A549 (cell line): ENCODE measurements at regions not wholly inside any gene's neighbourhood (a gene's known extent, or its start where the extent isn't known, plus 50 kb on each side); places are given as distances from the start of the nearest gene placed in this dataset.

ENCODE experiments used
- ATAC-seq, 2 experiments: fragments of 200-7000 bp in 1 of 2; fragments of >200 bp in 1 of 2; cut with Nextera tagmentation in 1 of 2; cut with Tn5 transposase in 1 of 2; 3 replicates each; pipeline versions ENCODE4 v1.8.0 to v1.9.1; 2018 to 2020; ENCODE audit warnings: mild to moderate bottlenecking in 1 of 2, moderate library complexity in 1 of 2
- CTCF ChIA-PET: fragments of 300-600 bp; sonication (Branson Sonifier 250); formaldehyde crosslinking; extraction: SDS; loops from one replicate; lab custom pipeline; 2021; ENCODE audit warnings: antibody characterized with exemption, inconsistent platforms; lab: Yijun Ruan, JAX
- POLR2A ChIA-PET: fragments of 350-600 bp; formaldehyde crosslinking; extraction: SDS; loops from one replicate; lab custom pipeline; 2021; ENCODE audit warnings: antibody characterized with exemption, inconsistent platforms; lab: Yijun Ruan, JAX
- DNase-seq, 2 experiments: peaks; one replicate each; pipeline versions ENCODE4 v3.0.0 to v3.0.0-alpha.2; 2011 to 2016; ENCODE audit warnings: low read depth in 1 of 2, low spot score in 1 of 2
- FAIRE-seq: peaks from 2 replicates; lab custom pipeline; 2011; peaks lifted over from hg19 to GRCh38; lab: Jason Lieb, UNC
- H3K27ac ChIP-seq, 2 experiments: fragments of >200 bp; sonication (Bioruptor Twin); formaldehyde crosslinking; 3 replicates each; pipeline ENCODE4 v1.5.1; 2016 to 2017
- H3K4me1 ChIP-seq: fragments of >200 bp; sonication (Bioruptor Twin); formaldehyde crosslinking; 3 replicates; pipeline ENCODE4 v1.6.1; 2016
- H3K4me2 ChIP-seq: fragments of >200 bp; sonication (Bioruptor Twin); formaldehyde crosslinking; 3 replicates; pipeline ENCODE4 v1.6.1; 2016
- H3K4me3 ChIP-seq: fragments of >200 bp; sonication (Bioruptor Twin); formaldehyde crosslinking; 3 replicates; pipeline ENCODE4 v1.5.1; 2016
- H3K9me3 ChIP-seq: fragments of >200 bp; sonication (Bioruptor Twin); formaldehyde crosslinking; 3 replicates; pipeline ENCODE4 v1.6.1; 2016
- CHD2 ChIP-seq: fragments of 150-350 bp; IDR thresholded peaks from 2 replicates; pipeline ENCODE4 v1.6.1; 2014; ENCODE audit warnings: low read length; ENCODE audit not compliant: partially characterized antibody
- FOXS1 ChIP-seq: fragments of 250-450 bp; sonication (Bioruptor Pico); IDR thresholded peaks from 2 replicates; pipeline ENCODE4 v1.5.0; 2020; ENCODE audit warnings: mild to moderate bottlenecking, moderate library complexity
- GATA3 ChIP-seq: IDR thresholded peaks from 2 replicates; pipeline ENCODE4 v1.6.1; 2012; ENCODE audit warnings: borderline replicate concordance
- HDAC2 ChIP-seq: fragments of 200-600 bp; sonication (generic); IDR thresholded peaks from 2 replicates; pipeline ENCODE4 v1.6.1; 2016
- HEYL ChIP-seq: fragments of 250-450 bp; sonication (Bioruptor Pico); IDR thresholded peaks from 2 replicates; pipeline ENCODE4 v1.8.0; 2021; ENCODE audit warnings: mild to moderate bottlenecking, moderate library complexity
- HOXB5 ChIP-seq: fragments of 250-450 bp; sonication (Bioruptor Pico); IDR thresholded peaks from 2 replicates; pipeline ENCODE4 v1.5.0; 2020; ENCODE audit warnings: mild to moderate bottlenecking, moderate library complexity
- JUN ChIP-seq, 2 experiments: fragments of >200 bp; sonication (Bioruptor Twin); formaldehyde crosslinking; IDR thresholded peaks; 2 replicates in 1 of 2; 3 replicates in 1 of 2; pipeline ENCODE4 v1.6.1; 2016 to 2017
- KDM5A ChIP-seq: fragments of 200-600 bp; sonication (generic); IDR thresholded peaks from 2 replicates; pipeline ENCODE4 v1.6.1; 2016; ENCODE audit warnings: antibody characterized with exemption, mild to moderate bottlenecking
- MAX ChIP-seq: IDR thresholded peaks from 2 replicates; pipeline ENCODE4 v1.6.1; 2012
- MAZ ChIP-seq: fragments of 150-350 bp; IDR thresholded peaks from 2 replicates; pipeline ENCODE4 v1.6.1; 2014; ENCODE audit warnings: antibody characterized with exemption, low read depth, low read length, borderline replicate concordance
- PBX3 ChIP-seq: IDR thresholded peaks from 2 replicates; pipeline ENCODE4 v1.6.1; 2012
- PHF8 ChIP-seq: fragments of 200-600 bp; sonication (generic); IDR thresholded peaks from 2 replicates; pipeline ENCODE4 v1.6.1; 2016; ENCODE audit warnings: low read depth, mild to moderate bottlenecking, antibody characterized with exemption, moderate library complexity, borderline replicate concordance
- POLR2A ChIP-seq: IDR thresholded peaks from 2 replicates; pipeline ENCODE4 v1.6.1; 2012; ENCODE audit warnings: mild to moderate bottlenecking, low read length
- RAD21 ChIP-seq, 2 experiments: fragments of >200 bp in 1 of 2; sonication (Bioruptor Twin) in 1 of 2; formaldehyde crosslinking in 1 of 2; IDR thresholded peaks in 1 of 2; conservative IDR thresholded peaks in 1 of 2; 2 replicates in 1 of 2; 3 replicates in 1 of 2; pipeline ENCODE4 v1.6.1; 2012 to 2018; ENCODE audit warnings: inconsistent platforms in 1 of 2
- RARB ChIP-seq: fragments of 250-450 bp; sonication (Bioruptor Pico); IDR thresholded peaks from 2 replicates; pipeline ENCODE4 v1.8.0; 2021; ENCODE audit warnings: mild to moderate bottlenecking, moderate library complexity
- RFX5 ChIP-seq: fragments of 450-650 bp; IDR thresholded peaks from 2 replicates; pipeline ENCODE4 v1.7.1; 2014; ENCODE audit warnings: antibody characterized with exemption, mild to moderate bottlenecking, moderate library complexity
- SMC3 ChIP-seq: fragments of >200 bp; sonication (Bioruptor Twin); formaldehyde crosslinking; IDR thresholded peaks from 3 replicates; pipeline ENCODE4 v1.6.1; 2018; ENCODE audit warnings: inconsistent platforms
- SREBF2 ChIP-seq: fragments of 450-650 bp; IDR thresholded peaks from 2 replicates; pipeline ENCODE4 v1.6.1; 2014; ENCODE audit warnings: mild to moderate bottlenecking, moderate library complexity
- WGBS: methylation state at CpG from one replicate; pipeline ENCODE4 v1.1.6; 2017; ENCODE audit errors: missing lambda C conversion rate; 5-methylcytosine and 5-hydroxymethylcytosine counted together
- TF ChIP-seq, protein P1 (sequence below): fragments of 450-650 bp; IDR thresholded peaks from 2 replicates; pipeline ENCODE4 v1.6.1; 2014; ENCODE audit warnings: antibody characterized with exemption
- TF ChIP-seq, protein P2 (sequence below): fragments of 250-450 bp; sonication (Bioruptor Pico); IDR thresholded peaks from 2 replicates; pipeline ENCODE4 v1.5.0; 2021; ENCODE audit warnings: mild to moderate bottlenecking, moderate library complexity, borderline replicate concordance
- TF ChIP-seq, protein P3 (sequence below): fragments of 250-450 bp; sonication (Bioruptor Pico); IDR thresholded peaks from 2 replicates; pipeline ENCODE4 v1.5.0; 2020; ENCODE audit warnings: low read depth, mild to moderate bottlenecking, moderate library complexity

- TF ChIP-seq MAX (no peak), RARB (no peak), HDAC2 (no peak)
- TF ChIP-seq, all 56 proteins: peak for 0
These were observed 94.1 kb upstream of the WDR17 start (continued) for GRCh38 chr4:175971388-175972179.

DNA sequence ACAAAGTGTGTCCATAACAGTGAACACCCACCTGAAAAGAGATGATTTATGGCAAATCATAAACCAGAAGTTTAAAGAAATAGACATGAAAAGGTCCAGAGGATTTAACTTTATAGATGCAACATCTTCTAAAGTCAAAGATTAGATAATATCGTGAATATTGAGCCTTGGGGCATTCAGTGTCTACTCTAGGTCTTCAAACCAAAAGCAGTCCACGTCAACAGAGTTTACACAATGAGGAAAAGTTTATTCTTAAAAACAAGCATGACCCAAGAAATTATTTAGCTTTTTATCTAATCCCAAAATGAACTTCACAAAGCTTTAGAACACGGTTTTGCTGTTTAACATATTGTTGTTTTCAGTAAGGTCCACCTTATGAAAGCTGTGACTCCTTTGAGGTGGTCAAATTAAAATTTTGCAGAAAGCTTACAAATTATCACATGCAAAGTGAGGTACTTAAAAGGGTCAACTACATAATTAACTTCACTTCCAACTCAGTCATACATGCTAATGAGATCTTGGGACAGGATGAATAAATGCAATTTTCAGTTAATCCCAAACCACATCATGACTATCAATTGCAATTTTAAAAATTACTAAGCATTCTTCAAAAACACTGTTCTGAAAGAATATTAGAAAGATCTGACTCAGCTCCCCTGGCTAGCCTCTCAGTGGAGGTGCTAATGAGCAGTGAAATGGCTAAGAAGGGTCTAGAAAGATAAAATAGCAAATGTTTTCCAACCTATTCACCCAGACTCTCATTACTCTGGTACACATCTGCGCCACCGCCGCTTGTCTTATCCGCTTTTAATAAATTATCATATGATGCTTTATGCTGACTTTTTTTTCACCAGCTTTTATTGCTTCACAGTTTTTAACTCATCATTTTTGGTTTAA is 92.4 kb upstream of the WDR17 start:
- no peak for DNase-seq
- TF ChIP-seq JUN (IDR thresholded peaks at IDR 0.05) (no peak), RAD21 (conservative IDR thresholded peaks at IDR 0.05 in 1 of 2, IDR thresholded peaks at IDR 0.05 in 1 of 2) (no peak)
- TF ChIP-seq, protein P1, sequence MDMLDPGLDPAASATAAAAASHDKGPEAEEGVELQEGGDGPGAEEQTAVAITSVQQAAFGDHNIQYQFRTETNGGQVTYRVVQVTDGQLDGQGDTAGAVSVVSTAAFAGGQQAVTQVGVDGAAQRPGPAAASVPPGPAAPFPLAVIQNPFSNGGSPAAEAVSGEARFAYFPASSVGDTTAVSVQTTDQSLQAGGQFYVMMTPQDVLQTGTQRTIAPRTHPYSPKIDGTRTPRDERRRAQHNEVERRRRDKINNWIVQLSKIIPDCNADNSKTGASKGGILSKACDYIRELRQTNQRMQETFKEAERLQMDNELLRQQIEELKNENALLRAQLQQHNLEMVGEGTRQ, result no peak
- TF ChIP-seq, all 56 proteins: peak for 0
- no peak for FAIRE-seq
- ATAC-seq, result no peak
- POLR2A ChIA-PET, result no interaction called here
- CTCF ChIA-PET, result no interaction called here
- H3K4me3 ChIP-seq, result no peak overlapping the region
- WGBS, result 68% methylated on average over 7 of the region's 7 CpGs
- H3K9me3 ChIP-seq, result no peaks in the 10 kb centered on the region
- no peaks in the 10 kb centered on the region for H3K4me1 ChIP-seq
- no peak overlapping the region for H3K27ac ChIP-seq
- no peak overlapping the region for H3K4me2 ChIP-seq

GRCh38 chr4:175983636-175984035 is 82.0 kb upstream of the WDR17 start:
- Histone ChIP-seq H3K4me2 (no peak overlapping the region), H3K4me3 (no peak overlapping the region), H3K27ac (no peak overlapping the region), H3K9me3 (no peaks in the 10 kb centered on the region), H3K4me1 (no peaks in the 10 kb centered on the region)
- ATAC-seq (no peak), FAIRE-seq (no peak), DNase-seq (no peak)
- ChIA-PET POLR2A (no interaction called here), CTCF (no interaction called here)
- 49% methylated on average over 2 of the region's 2 CpGs for WGBS
- TF ChIP-seq GATA3 (no peak), KDM5A (no peak), PHF8 (no peak), MAZ (no peak), PBX3 (no peak), FOXS1 (no peak), HOXB5 (CRISPR knock-in tag) (no peak), SMC3 (no peak), POLR2A (no peak), CHD2 (no peak)

DNA sequence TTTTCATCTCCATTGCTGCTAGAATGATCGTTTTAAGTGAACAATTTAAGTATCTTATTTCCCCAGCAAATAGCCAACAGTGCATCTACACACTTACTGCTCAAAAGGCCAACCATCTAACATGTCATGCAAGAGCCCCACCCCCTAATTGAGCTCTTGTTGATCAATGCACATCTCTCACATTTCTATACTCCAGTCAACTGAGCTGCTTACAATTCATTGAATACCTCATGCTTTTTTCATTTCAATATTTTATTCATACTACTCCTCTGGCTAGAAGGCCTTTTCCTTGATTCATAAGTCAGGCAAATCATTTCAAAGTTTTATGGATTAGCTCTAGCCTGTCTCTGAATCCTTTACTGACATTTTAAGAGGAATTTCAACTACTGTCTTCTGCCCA is 79.0 kb upstream of the WDR17 start:
- Histone ChIP-seq H3K27ac (no peak overlapping the region), H3K9me3 (no peaks in the 10 kb centered on the region), H3K4me1 (no peaks in the 10 kb centered on the region), H3K4me3 (no peak overlapping the region), H3K4me2 (no peak overlapping the region)
- ChIA-PET POLR2A (no interaction called here), CTCF (no interaction called here)
- WGBS, result 3% methylated on average over 1 of the region's 1 CpG
- DNase-seq (no peak), FAIRE-seq (no peak), ATAC-seq (no peak)
- TF ChIP-seq, protein P2, sequence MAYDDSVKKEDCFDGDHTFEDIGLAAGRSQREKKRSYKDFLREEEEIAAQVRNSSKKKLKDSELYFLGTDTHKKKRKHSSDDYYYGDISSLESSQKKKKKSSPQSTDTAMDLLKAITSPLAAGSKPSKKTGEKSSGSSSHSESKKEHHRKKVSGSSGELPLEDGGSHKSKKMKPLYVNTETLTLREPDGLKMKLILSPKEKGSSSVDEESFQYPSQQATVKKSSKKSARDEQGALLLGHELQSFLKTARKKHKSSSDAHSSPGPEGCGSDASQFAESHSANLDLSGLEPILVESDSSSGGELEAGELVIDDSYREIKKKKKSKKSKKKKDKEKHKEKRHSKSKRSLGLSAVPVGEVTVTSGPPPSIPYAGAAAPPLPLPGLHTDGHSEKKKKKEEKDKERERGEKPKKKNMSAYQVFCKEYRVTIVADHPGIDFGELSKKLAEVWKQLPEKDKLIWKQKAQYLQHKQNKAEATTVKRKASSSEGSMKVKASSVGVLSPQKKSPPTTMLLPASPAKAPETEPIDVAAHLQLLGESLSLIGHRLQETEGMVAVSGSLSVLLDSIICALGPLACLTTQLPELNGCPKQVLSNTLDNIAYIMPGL, result no peak
- TF ChIP-seq SREBF2, result no peak
- no peak for TF ChIP-seq RAD21 (conservative IDR thresholded peaks at IDR 0.05 in 1 of 2, IDR thresholded peaks at IDR 0.05 in 1 of 2)
- TF ChIP-seq, protein P1, result no peak
- TF ChIP-seq HEYL (CRISPR knock-in tag), result no peak
- no peak for TF ChIP-seq RFX5
- TF ChIP-seq, protein P3, sequence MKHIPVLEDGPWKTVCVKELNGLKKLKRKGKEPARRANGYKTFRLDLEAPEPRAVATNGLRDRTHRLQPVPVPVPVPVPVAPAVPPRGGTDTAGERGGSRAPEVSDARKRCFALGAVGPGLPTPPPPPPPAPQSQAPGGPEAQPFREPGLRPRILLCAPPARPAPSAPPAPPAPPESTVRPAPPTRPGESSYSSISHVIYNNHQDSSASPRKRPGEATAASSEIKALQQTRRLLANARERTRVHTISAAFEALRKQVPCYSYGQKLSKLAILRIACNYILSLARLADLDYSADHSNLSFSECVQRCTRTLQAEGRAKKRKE (CRISPR knock-in tag), result no peak
